Peyer's patch (tissue), 4 donors: ENCODE measurements at regions not wholly inside any gene's neighbourhood (a gene's known extent, or its start where the extent isn't known, plus 50 kb on each side); places are given as distances from the start of the nearest gene placed in this dataset.

ENCODE experiments used
- DNase-seq, 3 donors: peaks; one replicate each; pipeline ENCODE4 v3.0.0-alpha.2; 2017 to 2019
- H3K27ac ChIP-seq, 4 donors: fragments of 200-600 bp; sonication (generic); one replicate each; pipeline ENCODE4 v1.5.1; 2016 to 2019
- H3K27me3 ChIP-seq, 2 donors: fragments of 200-600 bp; sonication (generic); one replicate each; pipeline ENCODE4 v1.5.1; 2019
- H3K36me3 ChIP-seq, 3 donors: fragments of 200-600 bp; sonication (generic); one replicate each; pipeline ENCODE4 v1.5.1; 2016 to 2019
- H3K4me1 ChIP-seq, 4 donors: fragments of 200-600 bp; sonication (generic); one replicate each; pipeline ENCODE4 v1.5.1; 2016 to 2019
- H3K4me3 ChIP-seq, 4 donors: fragments of 200-600 bp; sonication (generic); 1 replicate in 3 of 4; 2 replicates in 1 of 4; pipeline ENCODE4 v1.5.1; 2016 to 2019; ENCODE audit warnings: mild to moderate bottlenecking in 1 of 4
- H3K9me3 ChIP-seq, 4 donors: fragments of 200-600 bp; sonication (generic); one replicate each; pipeline ENCODE4 v1.5.1; 2016 to 2019; ENCODE audit warnings: mild to moderate bottlenecking in 1 of 4
- POLR2A ChIP-seq, 2 donors: fragments of 450-650 bp; IDR thresholded peaks; one replicate each; pipeline ENCODE4 v1.5.1; 2017; ENCODE audit warnings: antibody characterized with exemption in 2 of 2, mild to moderate bottlenecking in 2 of 2, moderate library complexity in 2 of 2
- TF ChIP-seq, protein P1 (sequence below), 6 experiments: fragments of 450-650 bp in 4 of 6; fragments of 200-600 bp in 2 of 6; sonication (generic) in 1 of 6; IDR thresholded peaks; one replicate each; pipeline ENCODE4 v1.5.1; 2017 to 2019; ENCODE audit warnings: antibody characterized with exemption in 6 of 6, mild to moderate bottlenecking in 3 of 6, moderate library complexity in 1 of 6

DNA sequence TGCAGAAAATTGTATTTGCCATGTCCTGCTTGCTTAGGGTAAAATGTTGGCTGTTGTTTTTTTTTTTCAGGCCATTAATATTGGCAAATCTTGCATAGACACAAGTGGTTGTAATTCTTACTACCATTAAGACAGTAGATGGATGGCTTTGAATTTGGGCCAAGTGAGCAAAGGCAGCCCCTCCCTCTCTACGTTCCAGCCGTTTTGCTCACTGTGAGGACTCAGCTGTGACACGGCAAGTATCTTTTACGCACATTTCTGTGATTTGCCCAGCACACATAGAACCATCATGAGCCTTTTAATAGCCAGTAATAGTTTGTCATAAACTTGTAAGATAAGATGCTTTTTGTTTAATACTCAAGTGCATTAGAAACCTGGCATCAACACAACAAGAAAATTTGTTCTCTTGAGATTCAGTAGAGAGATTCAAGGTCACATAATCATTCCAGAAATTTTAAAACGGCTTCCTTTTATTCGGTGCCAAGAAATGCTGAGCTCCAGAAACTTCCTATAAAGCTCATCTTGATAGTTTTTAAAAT, 205.2 kb upstream of the ADCY2 start:
- no peak for TF ChIP-seq POLR2A (IDR thresholded peaks at IDR 0.05)
- TF ChIP-seq, protein P1, sequence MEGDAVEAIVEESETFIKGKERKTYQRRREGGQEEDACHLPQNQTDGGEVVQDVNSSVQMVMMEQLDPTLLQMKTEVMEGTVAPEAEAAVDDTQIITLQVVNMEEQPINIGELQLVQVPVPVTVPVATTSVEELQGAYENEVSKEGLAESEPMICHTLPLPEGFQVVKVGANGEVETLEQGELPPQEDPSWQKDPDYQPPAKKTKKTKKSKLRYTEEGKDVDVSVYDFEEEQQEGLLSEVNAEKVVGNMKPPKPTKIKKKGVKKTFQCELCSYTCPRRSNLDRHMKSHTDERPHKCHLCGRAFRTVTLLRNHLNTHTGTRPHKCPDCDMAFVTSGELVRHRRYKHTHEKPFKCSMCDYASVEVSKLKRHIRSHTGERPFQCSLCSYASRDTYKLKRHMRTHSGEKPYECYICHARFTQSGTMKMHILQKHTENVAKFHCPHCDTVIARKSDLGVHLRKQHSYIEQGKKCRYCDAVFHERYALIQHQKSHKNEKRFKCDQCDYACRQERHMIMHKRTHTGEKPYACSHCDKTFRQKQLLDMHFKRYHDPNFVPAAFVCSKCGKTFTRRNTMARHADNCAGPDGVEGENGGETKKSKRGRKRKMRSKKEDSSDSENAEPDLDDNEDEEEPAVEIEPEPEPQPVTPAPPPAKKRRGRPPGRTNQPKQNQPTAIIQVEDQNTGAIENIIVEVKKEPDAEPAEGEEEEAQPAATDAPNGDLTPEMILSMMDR (IDR thresholded peaks at IDR 0.05): no peak
- Histone ChIP-seq H3K27ac (no peak overlapping the region), H3K4me1 (no peaks in the 10 kb centered on the region), H3K27me3 (no peaks in the 10 kb centered on the region), H3K4me3 (no peak overlapping the region), H3K36me3 (no peaks in the 10 kb centered on the region), H3K9me3 (no peaks in the 10 kb centered on the region)
- no peak for DNase-seq

DNA sequence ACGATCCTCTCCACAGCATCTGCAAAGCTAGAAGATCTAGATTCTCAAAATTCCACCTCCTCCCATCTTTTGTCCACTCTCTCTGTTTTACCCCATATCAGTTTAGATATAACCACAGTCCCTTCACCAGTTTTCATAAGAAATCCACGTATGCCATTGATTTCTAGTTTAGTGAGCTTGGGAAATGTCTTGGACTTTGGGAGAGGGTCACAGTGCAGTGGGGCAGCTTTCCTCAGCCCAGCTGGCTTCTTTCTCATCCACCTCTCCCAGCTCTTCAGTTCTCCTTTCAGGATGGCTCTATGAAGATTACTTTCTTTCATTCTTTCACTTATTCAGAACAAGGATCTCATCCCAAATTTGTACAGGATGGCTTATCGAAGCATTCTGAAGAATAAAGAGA, 203.9 kb upstream of the ADCY2 start:
- H3K27me3 ChIP-seq: no peaks in the 10 kb centered on the region
- no peak overlapping the region for H3K27ac ChIP-seq
- H3K9me3 ChIP-seq: no peaks in the 10 kb centered on the region
- no peak for TF ChIP-seq POLR2A (IDR thresholded peaks at IDR 0.05)
- TF ChIP-seq, protein P1 (IDR thresholded peaks at IDR 0.05): no peak
- no peak overlapping the region for H3K4me3 ChIP-seq
- H3K4me1 ChIP-seq: no peaks in the 10 kb centered on the region
- no peak for DNase-seq
- no peaks in the 10 kb centered on the region for H3K36me3 ChIP-seq

DNA sequence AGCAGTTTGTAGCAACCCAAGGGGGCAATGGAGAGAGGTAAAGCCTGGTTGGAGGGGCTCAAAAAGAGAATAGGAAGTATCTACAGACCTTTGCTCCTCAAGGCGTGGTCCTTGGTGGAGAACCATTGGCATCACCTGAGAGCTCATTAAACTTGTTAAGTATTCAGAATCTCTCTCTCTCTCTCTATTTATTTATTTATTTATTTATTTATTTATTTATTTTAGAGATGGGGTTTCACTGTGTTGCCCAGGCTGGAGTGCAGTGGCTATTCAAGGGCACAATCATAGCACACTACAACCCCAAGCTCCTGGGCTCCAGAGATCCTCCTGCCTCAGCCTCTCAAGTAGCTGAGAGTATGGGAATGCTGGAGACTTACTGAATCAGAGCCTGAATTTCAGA, 193.1 kb upstream of the ADCY2 start:
- Histone ChIP-seq H3K27me3 (no peaks in the 10 kb centered on the region), H3K4me1 (no peaks in the 10 kb centered on the region), H3K36me3 (no peaks in the 10 kb centered on the region), H3K9me3 (no peaks in the 10 kb centered on the region), H3K27ac (no peak overlapping the region), H3K4me3 (no peak overlapping the region)
- no peak for TF ChIP-seq POLR2A (IDR thresholded peaks at IDR 0.05)
- TF ChIP-seq, protein P1 (IDR thresholded peaks at IDR 0.05): no peak
- DNase-seq: no peak

DNA sequence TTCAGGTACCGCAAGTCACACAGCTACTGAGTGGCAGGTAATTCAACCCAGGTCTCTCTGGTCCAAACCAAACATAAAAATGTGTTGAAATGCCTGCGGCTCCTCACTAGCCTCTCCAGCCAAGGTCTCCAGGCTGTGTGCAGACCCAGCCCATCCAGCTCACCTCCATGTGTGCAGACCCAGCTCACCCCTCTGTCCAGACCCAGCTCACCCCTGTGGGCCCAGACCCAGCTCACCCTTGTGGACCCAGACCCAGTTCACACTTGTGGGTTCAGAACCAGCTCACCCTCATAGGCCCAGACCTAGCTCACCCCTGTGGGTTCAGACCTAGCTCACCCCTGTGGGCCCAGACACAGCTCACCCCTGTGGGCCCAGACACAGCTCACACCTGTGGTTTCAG, 188.0 kb upstream of the ADCY2 start:
- peak overlapping the region in 1 of 4 donors; percentile 76 for H3K27ac ChIP-seq
- H3K9me3 ChIP-seq: no peaks in the 10 kb centered on the region
- DNase-seq: no peak
- H3K4me1 ChIP-seq: peaks cover 0 to 5% (median 2%) of the 10 kb centered on the region in 4 donors
- H3K4me3 ChIP-seq: no peak overlapping the region
- TF ChIP-seq POLR2A (IDR thresholded peaks at IDR 0.05): no peak
- TF ChIP-seq, protein P1 (IDR thresholded peaks at IDR 0.05): no peak
- H3K27me3 ChIP-seq: no peaks in the 10 kb centered on the region
- H3K36me3 ChIP-seq: no peaks in the 10 kb centered on the region

DNA sequence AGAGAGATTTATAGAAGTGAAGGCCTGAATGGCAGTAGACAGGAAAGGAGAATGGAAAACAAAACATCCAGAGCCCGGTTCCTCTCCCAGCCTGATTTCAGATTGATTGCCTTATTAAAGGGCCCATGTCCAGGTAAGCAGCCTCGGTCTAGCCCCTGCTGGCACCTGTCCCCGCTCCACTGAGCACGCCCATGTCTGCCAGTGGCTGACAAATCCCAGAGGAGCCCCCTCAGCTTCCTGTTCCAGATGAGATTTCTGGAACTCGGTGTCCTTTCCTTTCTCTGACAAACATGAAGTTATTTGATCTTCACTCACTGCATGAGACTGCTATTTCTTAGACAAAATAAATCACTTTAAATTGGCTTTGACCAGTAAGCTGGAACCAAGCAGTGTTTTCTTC, 187.0 kb upstream of the ADCY2 start:
- no peak for TF ChIP-seq POLR2A (IDR thresholded peaks at IDR 0.05)
- TF ChIP-seq, protein P1 (IDR thresholded peaks at IDR 0.05): no peak
- DNase-seq: no peak
- peak overlapping the region in 2 of 4 donors; percentile 36 to 76 for H3K27ac ChIP-seq
- H3K9me3 ChIP-seq: no peaks in the 10 kb centered on the region
- H3K4me3 ChIP-seq: no peak overlapping the region
- no peaks in the 10 kb centered on the region for H3K27me3 ChIP-seq
- peaks cover 0 to 5% (median 2%) of the 10 kb centered on the region in 4 donors for H3K4me1 ChIP-seq
- no peaks in the 10 kb centered on the region for H3K36me3 ChIP-seq

DNA sequence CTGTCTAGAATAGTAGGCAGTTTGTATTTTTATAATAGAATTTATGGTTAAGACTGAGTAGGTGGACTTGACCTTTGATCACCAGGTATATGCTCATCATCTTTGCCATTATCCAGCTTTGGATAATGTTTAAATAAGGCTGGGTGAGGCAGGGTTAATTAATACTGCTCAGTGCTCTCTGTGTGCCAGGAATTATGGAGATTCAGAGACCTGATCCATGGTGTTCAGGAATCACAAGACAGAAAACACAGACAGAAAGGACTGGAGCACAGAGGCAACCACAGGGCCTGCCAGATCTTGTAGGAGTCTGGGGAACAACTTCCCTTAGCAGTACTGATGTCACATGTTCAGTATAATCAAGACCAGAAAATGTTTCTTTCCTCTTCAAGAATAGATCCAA, 186.3 kb upstream of the ADCY2 start:
- peaks cover 0 to 5% (median 2%) of the 10 kb centered on the region in 4 donors for H3K4me1 ChIP-seq
- no peak overlapping the region for H3K4me3 ChIP-seq
- no peaks in the 10 kb centered on the region for H3K9me3 ChIP-seq
- peak overlapping the region in 2 of 4 donors; percentile 16 to 20 for H3K27ac ChIP-seq
- no peak for DNase-seq
- TF ChIP-seq, protein P1 (IDR thresholded peaks at IDR 0.05): no peak
- TF ChIP-seq POLR2A (IDR thresholded peaks at IDR 0.05): no peak
- H3K27me3 ChIP-seq: no peaks in the 10 kb centered on the region
- no peaks in the 10 kb centered on the region for H3K36me3 ChIP-seq
